OCI-LY3 (cell line): ENCODE measurements at regions not wholly inside any gene's neighbourhood (a gene's known extent, or its start where the extent isn't known, plus 50 kb on each side); places are given as distances from the start of the nearest gene placed in this dataset.

Experiments used
- H2AFZ ChIP-seq: fragments of 200-600, 300-600 bp; shearing (Covaris generic); 2 replicates; pipeline ENCODE4 v1.6.0; 2014; ENCODE audit warnings: antibody characterized with exemption, low read depth, low read length
- H3K27ac ChIP-seq: fragments of 200-600, 300-600 bp; sonication (generic); 2 replicates; pipeline ENCODE4 v1.5.1; 2014; ENCODE audit warnings: mild to moderate bottlenecking, low read length, moderate library complexity, mixed read lengths
- H3K27me3 ChIP-seq: fragments of 200-600, 300-600 bp; sonication (generic); 2 replicates; pipeline ENCODE4 v1.6.1; 2014; ENCODE audit warnings: low read depth, low read length, mixed read lengths
- H3K36me3 ChIP-seq: fragments of 200-600, 300-600 bp; sonication (generic); replicated peaks from 2 replicates; pipeline ENCODE3; 2014; ENCODE audit warnings: low read depth, low read length, mixed read lengths
- H3K4me1 ChIP-seq: fragments of 300-600, 200-600 bp; sonication (generic); 2 replicates; pipeline ENCODE4 v1.6.1; 2014; ENCODE audit warnings: low read length, mixed read lengths
- H3K4me2 ChIP-seq: fragments of 200-600, 300-600 bp; sonication (generic); 2 replicates; pipeline ENCODE4 v1.6.1; 2014; ENCODE audit warnings: low read length, mixed read lengths
- H3K4me3 ChIP-seq: fragments of 300-600, 200-600 bp; sonication (generic); 2 replicates; pipeline ENCODE4 v1.5.1; 2014; ENCODE audit warnings: antibody characterized with exemption, mild to moderate bottlenecking, low read length, moderate library complexity
- H3K79me2 ChIP-seq: fragments of 300-600, 200-600 bp; shearing (Covaris generic); 2 replicates; pipeline ENCODE4 v1.6.1; 2014; ENCODE audit warnings: mild to moderate bottlenecking, low read length, mixed read lengths
- H3K9ac ChIP-seq: fragments of 300-600, 200-600 bp; shearing (Covaris generic); 2 replicates; pipeline ENCODE4 v1.6.0; 2014; ENCODE audit warnings: mild to moderate bottlenecking, low read length, moderate library complexity
- H3K9me3 ChIP-seq: fragments of 200-600, 300-600 bp; shearing (Covaris generic); 2 replicates; pipeline ENCODE4 v1.6.1; 2014; ENCODE audit warnings: low read length, mixed read lengths; ENCODE audit not compliant: insufficient read depth
- H4K20me1 ChIP-seq: fragments of 200-600, 300-600 bp; sonication (generic); 2 replicates; pipeline ENCODE4 v1.6.1; 2016; ENCODE audit warnings: low read length, mixed read lengths; ENCODE audit not compliant: insufficient read depth
- EZH2phosphoT487 ChIP-seq: fragments of 200-600 bp; shearing (Covaris generic); IDR thresholded peaks from 2 replicates; pipeline ENCODE4 v1.6.1; 2018; ENCODE audit warnings: antibody characterized with exemption, mixed run types, low read depth
- TF ChIP-seq, protein P1 (sequence below): fragments of 200-600, 300-600 bp; sonication (generic); IDR thresholded peaks from 2 replicates; pipeline ENCODE4 v1.5.1; 2014; ENCODE audit warnings: antibody characterized with exemption, low read length, low read depth

DNA sequence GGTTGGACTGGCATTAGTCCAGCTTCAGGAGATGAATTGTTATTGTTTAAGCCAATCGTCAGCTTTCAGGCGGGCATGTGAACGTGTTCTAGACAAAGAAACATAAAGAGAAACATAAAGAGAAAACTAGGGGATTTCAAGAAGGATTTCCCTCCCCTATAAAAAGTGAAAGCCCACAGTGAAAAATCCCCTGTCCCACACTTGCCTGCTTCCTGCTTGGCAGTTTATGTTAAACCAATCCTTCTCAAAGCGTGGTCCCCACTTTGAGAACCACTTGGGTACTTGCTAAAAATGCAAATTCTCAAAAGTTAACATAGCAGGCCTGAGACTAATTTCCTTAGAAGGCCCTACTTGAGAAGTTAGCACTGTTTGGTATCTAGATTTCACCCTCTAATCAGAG is 293.0 kb upstream of the SOX14 start:
- Histone ChIP-seq H3K4me2 (no peak overlapping the region), H3K79me2 (no peaks in the 10 kb centered on the region), H3K27me3 (no peaks in the 10 kb centered on the region)

DNA sequence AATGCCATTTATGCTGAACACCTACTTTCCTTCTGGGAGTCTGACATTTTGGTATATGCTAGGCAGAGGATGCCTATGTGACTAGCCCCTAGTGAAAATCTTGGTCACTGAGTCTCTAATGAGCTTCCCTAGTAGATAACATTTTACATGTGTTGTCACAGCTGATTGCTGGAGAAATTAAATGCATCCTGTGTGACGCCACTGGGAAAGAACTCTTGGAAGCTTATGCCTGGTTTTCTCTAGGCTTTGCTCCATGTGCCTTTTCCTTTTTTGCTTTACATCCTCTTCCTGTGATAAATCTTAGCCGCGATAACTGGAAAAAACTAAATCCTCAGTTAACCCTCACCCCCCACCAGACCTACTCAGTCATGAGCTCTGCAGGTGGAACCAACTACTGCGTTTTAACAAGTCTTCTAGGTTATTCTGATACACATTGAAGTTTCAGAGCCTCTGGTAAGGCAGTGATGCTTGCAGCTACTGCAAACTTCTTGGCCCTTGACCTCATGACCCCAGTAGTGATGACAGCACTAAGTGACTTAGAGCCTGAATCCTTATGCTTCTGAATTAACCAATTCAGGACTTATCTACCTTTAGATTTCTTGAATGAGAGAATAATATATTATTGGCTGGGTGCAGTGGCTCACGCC is 292.4 kb upstream of the SOX14 start:
- Histone ChIP-seq H3K27ac (no peak overlapping the region), H3K27me3 (no peaks in the 10 kb centered on the region), H3K4me1 (peaks cover 6% of the 10 kb centered on the region; the same call in 1 of the 2 replicates), H3K79me2 (no peaks in the 10 kb centered on the region), H3K4me2 (no peak overlapping the region), H2AFZ (no peak overlapping the region; the same call in 1 of the 2 replicates), H3K9ac (no peak overlapping the region), H4K20me1 (no peaks in the 10 kb centered on the region), H3K36me3 (no peaks in the 10 kb centered on the region), H3K4me3 (no peak overlapping the region), H3K9me3 (no peaks in the 10 kb centered on the region)
- TF ChIP-seq EZH2phosphoT487: no peak
- TF ChIP-seq, protein P1, sequence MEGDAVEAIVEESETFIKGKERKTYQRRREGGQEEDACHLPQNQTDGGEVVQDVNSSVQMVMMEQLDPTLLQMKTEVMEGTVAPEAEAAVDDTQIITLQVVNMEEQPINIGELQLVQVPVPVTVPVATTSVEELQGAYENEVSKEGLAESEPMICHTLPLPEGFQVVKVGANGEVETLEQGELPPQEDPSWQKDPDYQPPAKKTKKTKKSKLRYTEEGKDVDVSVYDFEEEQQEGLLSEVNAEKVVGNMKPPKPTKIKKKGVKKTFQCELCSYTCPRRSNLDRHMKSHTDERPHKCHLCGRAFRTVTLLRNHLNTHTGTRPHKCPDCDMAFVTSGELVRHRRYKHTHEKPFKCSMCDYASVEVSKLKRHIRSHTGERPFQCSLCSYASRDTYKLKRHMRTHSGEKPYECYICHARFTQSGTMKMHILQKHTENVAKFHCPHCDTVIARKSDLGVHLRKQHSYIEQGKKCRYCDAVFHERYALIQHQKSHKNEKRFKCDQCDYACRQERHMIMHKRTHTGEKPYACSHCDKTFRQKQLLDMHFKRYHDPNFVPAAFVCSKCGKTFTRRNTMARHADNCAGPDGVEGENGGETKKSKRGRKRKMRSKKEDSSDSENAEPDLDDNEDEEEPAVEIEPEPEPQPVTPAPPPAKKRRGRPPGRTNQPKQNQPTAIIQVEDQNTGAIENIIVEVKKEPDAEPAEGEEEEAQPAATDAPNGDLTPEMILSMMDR: no peak

More for the DNA sequence above, 293.0 kb upstream of the SOX14 start:
- Histone ChIP-seq H2AFZ (no peak overlapping the region; the same call in 1 of the 2 replicates), H3K4me1 (peaks cover 6% of the 10 kb centered on the region; the same call in 1 of the 2 replicates), H3K27ac (no peak overlapping the region), H3K9me3 (no peaks in the 10 kb centered on the region), H3K4me3 (no peak overlapping the region), H3K36me3 (no peaks in the 10 kb centered on the region), H4K20me1 (no peaks in the 10 kb centered on the region), H3K9ac (no peak overlapping the region)
- no peak for TF ChIP-seq EZH2phosphoT487
- TF ChIP-seq, protein P1: no peak

DNA sequence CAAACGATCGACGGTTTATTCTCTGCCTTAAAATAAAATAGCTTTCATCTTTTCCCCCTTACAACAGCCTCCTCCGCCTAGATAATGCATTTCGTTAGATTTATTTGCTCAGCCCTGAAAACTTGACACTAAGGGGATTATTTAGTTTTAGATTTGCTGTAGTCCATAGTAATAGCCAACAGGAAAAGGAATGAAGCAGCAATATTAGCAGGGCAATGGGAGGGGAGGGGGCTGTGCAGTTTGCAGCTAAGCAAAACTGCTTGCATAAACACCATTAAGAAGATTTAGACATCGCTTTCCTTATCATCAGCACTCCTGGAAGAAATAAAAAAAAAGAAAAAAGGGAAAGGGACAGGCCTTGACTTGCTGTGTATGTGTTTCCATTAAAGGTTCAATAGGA is 286.5 kb upstream of the SOX14 start:
- H2AFZ ChIP-seq: no peak overlapping the region
- no peak overlapping the region for H3K9ac ChIP-seq
- no peaks in the 10 kb centered on the region for H4K20me1 ChIP-seq
- no peaks in the 10 kb centered on the region for H3K27me3 ChIP-seq
- H3K79me2 ChIP-seq: no peaks in the 10 kb centered on the region
- H3K36me3 ChIP-seq: no peaks in the 10 kb centered on the region
- H3K27ac ChIP-seq: no peak overlapping the region
- TF ChIP-seq, protein P1: no peak
- no peak for TF ChIP-seq EZH2phosphoT487
- H3K4me2 ChIP-seq: no peak overlapping the region
- no peaks in the 10 kb centered on the region for H3K9me3 ChIP-seq
- no peak overlapping the region for H3K4me3 ChIP-seq
- no peaks in the 10 kb centered on the region for H3K4me1 ChIP-seq

DNA sequence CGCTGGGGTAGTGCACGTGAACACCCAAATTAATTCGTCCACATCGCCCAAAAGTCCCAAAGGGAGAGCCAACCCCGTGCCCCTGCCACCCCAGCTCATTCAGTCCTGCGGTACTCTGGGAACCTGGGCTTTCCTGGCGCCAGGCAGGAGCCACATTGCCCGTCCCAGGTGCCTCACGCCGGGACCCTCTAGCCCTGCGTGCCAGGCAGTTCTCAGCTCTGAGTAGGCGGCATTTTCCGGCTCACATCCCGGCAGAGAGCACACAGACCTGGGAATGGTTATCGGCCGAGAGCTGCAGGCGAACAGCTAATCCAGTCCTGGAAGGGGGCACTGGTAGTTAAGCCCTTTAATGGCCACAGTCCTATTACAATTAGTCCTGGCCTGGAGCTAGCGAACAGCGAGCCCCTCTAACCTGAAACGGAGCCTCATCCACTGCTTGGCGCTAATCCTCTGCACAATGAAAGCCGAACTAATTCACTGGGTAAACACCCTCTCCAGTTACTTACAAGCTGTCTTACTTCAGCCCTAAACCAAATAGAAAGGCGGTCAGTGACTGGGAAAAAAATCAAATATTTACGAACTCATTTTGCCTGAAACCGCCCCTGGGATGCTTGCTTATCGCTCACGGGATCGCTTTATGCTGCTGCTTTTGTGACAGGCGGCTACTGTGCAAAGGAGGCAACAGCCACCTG is 254.6 kb upstream of the SOX14 start:
- no peak overlapping the region for H3K4me2 ChIP-seq
- no peaks in the 10 kb centered on the region for H4K20me1 ChIP-seq
- H3K27ac ChIP-seq: no peak overlapping the region

More for the DNA sequence above, 254.6 kb upstream of the SOX14 start:
- H2AFZ ChIP-seq: no peak overlapping the region
- no peaks in the 10 kb centered on the region for H3K27me3 ChIP-seq
- H3K9ac ChIP-seq: no peak overlapping the region
- H3K9me3 ChIP-seq: no peaks in the 10 kb centered on the region
- H3K4me3 ChIP-seq: no peak overlapping the region
- TF ChIP-seq, protein P1: no peak
- no peak for TF ChIP-seq EZH2phosphoT487
- no peaks in the 10 kb centered on the region for H3K79me2 ChIP-seq
- no peaks in the 10 kb centered on the region for H3K36me3 ChIP-seq
- H3K4me1 ChIP-seq: no peaks in the 10 kb centered on the region
